HG03060 (cell line): ENCODE measurements at regions not wholly inside any gene's neighbourhood (a gene's known extent, or its start where the extent isn't known, plus 50 kb on each side); places are given as distances from the start of the nearest gene placed in this dataset.

ENCODE experiments used
- ATAC-seq: cut with Tn5 transposase; IDR thresholded peaks from one replicate; pipeline ENCODE4 v1.9.1; 2021; ENCODE audit warnings: low read depth, moderate number of reproducible peaks; ENCODE audit not compliant: unreplicated experiment

- no peak for ATAC-seq
Observed at GRCh38 chr3:17850448-17850847, 108.0 kb upstream of the TBC1D5 start.

GRCh38 chr3:17848102-17848501, 105.7 kb upstream of the TBC1D5 start:
- no peak for ATAC-seq

GRCh38 chr3:17847156-17847555, 104.7 kb upstream of the TBC1D5 start:
- ATAC-seq: no peak

- ATAC-seq: no peak
Observed at GRCh38 chr3:17846466-17846865, 104.0 kb upstream of the TBC1D5 start.

- ATAC-seq: no peak
Observed at GRCh38 chr3:17845026-17845812, 102.8 kb upstream of the TBC1D5 start.

GRCh38 chr3:17844236-17844635, 101.8 kb upstream of the TBC1D5 start:
- no peak for ATAC-seq

- peak; percentile 72 for ATAC-seq
Observed at GRCh38 chr3:17841190-17841828, 98.9 kb upstream of the TBC1D5 start.

- no peak for ATAC-seq
Observed at GRCh38 chr3:17840651-17841050, 98.2 kb upstream of the TBC1D5 start.

GRCh38 chr3:17840126-17840525, 97.7 kb upstream of the TBC1D5 start:
- no peak for ATAC-seq

- no peak for ATAC-seq
Observed at GRCh38 chr3:17836919-17837318, 94.5 kb upstream of the TBC1D5 start.

GRCh38 chr3:17836092-17836491, 93.7 kb upstream of the TBC1D5 start:
- no peak for ATAC-seq

- no peak for ATAC-seq
Observed at GRCh38 chr3:17833786-17834559, 91.5 kb upstream of the TBC1D5 start.

- ATAC-seq: no peak
Observed at GRCh38 chr3:17832016-17832415, 89.6 kb upstream of the TBC1D5 start.

- ATAC-seq: no peak
Observed at GRCh38 chr3:17831366-17831765, 88.9 kb upstream of the TBC1D5 start.

GRCh38 chr3:17830788-17831187, 88.4 kb upstream of the TBC1D5 start:
- ATAC-seq: no peak

- ATAC-seq: no peak
Observed at GRCh38 chr3:17828388-17828787, 86.0 kb upstream of the TBC1D5 start.

GRCh38 chr3:17825298-17825697, 82.9 kb upstream of the TBC1D5 start:
- no peak for ATAC-seq

- ATAC-seq: no peak
Observed at GRCh38 chr3:17823816-17824215, 81.4 kb upstream of the TBC1D5 start.

GRCh38 chr3:17823036-17823435, 80.6 kb upstream of the TBC1D5 start:
- no peak for ATAC-seq

GRCh38 chr3:17820704-17821103, 78.3 kb upstream of the TBC1D5 start:
- ATAC-seq: no peak

- no peak for ATAC-seq
Observed at GRCh38 chr3:17820275-17820674, 77.8 kb upstream of the TBC1D5 start.
